SK-N-SH treated with all-trans-retinoic acid at 6 μM for 48 hours (cell line): ENCODE measurements at regions not wholly inside any gene's neighbourhood (a gene's known extent, or its start where the extent isn't known, plus 50 kb on each side); places are given as distances from the start of the nearest gene placed in this dataset.
"Not testable (repeated sequence)": the region's sequence is repeated elsewhere in the genome, so short reads cannot be mapped to it uniquely, and the experiment has no call there.

Source experiments
- ATAC-seq: fragments of 200-7000 bp; cut with Tn5 transposase; 3 replicates; pipeline ENCODE4 v1.9.1; 2020; ENCODE audit warnings: mild to moderate bottlenecking, moderate library complexity
- ARNTL ChIP-seq: fragments of 450-650 bp; formaldehyde crosslinking; IDR thresholded peaks from 2 replicates; pipeline ENCODE4 v1.5.0; 2020; ENCODE audit warnings: low read depth, mild to moderate bottlenecking, moderate library complexity, borderline replicate concordance
- BACH2 ChIP-seq: fragments of 250-450 bp; sonication (Bioruptor Pico); IDR thresholded peaks from 2 replicates; pipeline ENCODE4 v1.9.0; 2021; ENCODE audit warnings: mild to moderate bottlenecking, borderline replicate concordance
- CSDC2 ChIP-seq: fragments of 250-450 bp; sonication (Bioruptor Pico); IDR thresholded peaks from 2 replicates; pipeline ENCODE4 v1.5.0; 2020; ENCODE audit warnings: mild to moderate bottlenecking, moderate library complexity
- ESRRG ChIP-seq: fragments of 250-450 bp; sonication (Bioruptor Pico); IDR thresholded peaks from 2 replicates; pipeline ENCODE4 v1.6.1; 2021; ENCODE audit warnings: mild to moderate bottlenecking
- GLIS3 ChIP-seq: fragments of 250-450 bp; sonication (Bioruptor Pico); IDR thresholded peaks from 2 replicates; pipeline ENCODE4 v1.5.0; 2020; ENCODE audit warnings: mild to moderate bottlenecking, moderate library complexity
- OSR1 ChIP-seq: fragments of 250-450 bp; sonication (Bioruptor Pico); IDR thresholded peaks from 2 replicates; pipeline ENCODE4 v1.8.0; 2022; ENCODE audit warnings: moderate library complexity, mild to moderate bottlenecking, inconsistent platforms
- SNAI2 ChIP-seq: fragments of 250-450 bp; sonication (Bioruptor Pico); IDR thresholded peaks from 2 replicates; pipeline ENCODE4 v1.5.0; 2020; ENCODE audit warnings: mild to moderate bottlenecking, moderate library complexity
- TCF4 ChIP-seq: fragments of 250-450 bp; sonication (Bioruptor Pico); IDR thresholded peaks from 2 replicates; pipeline ENCODE4 v1.8.0; 2021; ENCODE audit warnings: mild to moderate bottlenecking, moderate library complexity, borderline replicate concordance
- TOX ChIP-seq: fragments of 250-450 bp; sonication (Bioruptor Pico); IDR thresholded peaks from 2 replicates; pipeline ENCODE4 v1.8.0; 2021; ENCODE audit warnings: mild to moderate bottlenecking, moderate library complexity, borderline replicate concordance
- ZFP3 ChIP-seq: fragments of 250-450 bp; sonication (Bioruptor Pico); IDR thresholded peaks from 2 replicates; pipeline ENCODE4 v1.5.0; 2020; ENCODE audit warnings: mild to moderate bottlenecking, moderate library complexity
- ZFP30 ChIP-seq: fragments of 450-650 bp; formaldehyde crosslinking; IDR thresholded peaks from 2 replicates; pipeline ENCODE4 v1.5.0; 2022; ENCODE audit warnings: mild to moderate bottlenecking, moderate library complexity
- ZNF565 ChIP-seq: fragments of 450-650 bp; formaldehyde crosslinking; conservative IDR thresholded peaks from 2 replicates; pipeline ENCODE4 v1.5.0; 2020; ENCODE audit warnings: low read depth, mild to moderate bottlenecking, moderate library complexity
- ZNF70 ChIP-seq: fragments of 450-650 bp; formaldehyde crosslinking; IDR thresholded peaks from 2 replicates; pipeline ENCODE4 v1.5.0; 2020; ENCODE audit warnings: mild to moderate bottlenecking, moderate library complexity
- ZNF8 ChIP-seq: fragments of 450-650 bp; formaldehyde crosslinking; IDR thresholded peaks from 2 replicates; pipeline ENCODE4 v1.5.0; 2020; ENCODE audit warnings: mild to moderate bottlenecking, moderate library complexity
- TF ChIP-seq, protein P1 (sequence below): fragments of 250-450 bp; sonication (Bioruptor Pico); IDR thresholded peaks from 2 replicates; pipeline ENCODE4 v1.5.1; 2020; ENCODE audit warnings: low read depth, mild to moderate bottlenecking, moderate library complexity
- TF ChIP-seq, protein P2 (sequence below): fragments of 250-450 bp; sonication (Bioruptor Pico); IDR thresholded peaks from 2 replicates; pipeline ENCODE4 v1.5.0; 2020; ENCODE audit warnings: mild to moderate bottlenecking, moderate library complexity
- TF ChIP-seq, protein P3 (sequence below): fragments of 250-450 bp; sonication (Bioruptor Pico); IDR thresholded peaks from 2 replicates; pipeline ENCODE4 v1.8.0; 2021; ENCODE audit warnings: low read depth, mild to moderate bottlenecking, moderate library complexity, borderline replicate concordance
- TF ChIP-seq, protein P4 (sequence below): fragments of 250-450 bp; sonication (Bioruptor Pico); IDR thresholded peaks from 2 replicates; pipeline ENCODE4 v1.8.0; 2020; ENCODE audit warnings: mild to moderate bottlenecking, moderate library complexity, borderline replicate concordance
- TF ChIP-seq, protein P5 (sequence below): fragments of 250-450 bp; sonication (Bioruptor Pico); IDR thresholded peaks from 2 replicates; pipeline ENCODE4 v1.5.1; 2021; ENCODE audit warnings: mild to moderate bottlenecking, moderate library complexity

DNA sequence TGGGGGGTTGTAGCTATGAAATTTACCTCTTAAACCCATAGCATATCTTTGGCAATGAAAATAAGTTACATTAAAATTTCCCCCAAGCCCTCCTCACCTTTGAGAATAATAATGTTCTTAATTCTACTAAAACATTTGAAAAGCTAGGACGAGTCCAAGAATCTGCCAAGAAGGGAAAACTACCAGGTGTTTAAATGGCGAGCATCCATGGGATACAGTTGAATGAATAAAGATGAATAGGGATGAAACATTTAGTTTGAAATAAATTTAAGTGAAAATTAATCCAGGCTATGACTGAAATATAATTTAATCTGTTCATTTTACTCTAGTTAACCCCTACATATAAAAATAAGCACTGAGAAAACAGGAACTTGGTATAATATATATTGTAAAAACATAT lies 536.7 kb downstream of the FLRT2 start:
- TF ChIP-seq, protein P1, sequence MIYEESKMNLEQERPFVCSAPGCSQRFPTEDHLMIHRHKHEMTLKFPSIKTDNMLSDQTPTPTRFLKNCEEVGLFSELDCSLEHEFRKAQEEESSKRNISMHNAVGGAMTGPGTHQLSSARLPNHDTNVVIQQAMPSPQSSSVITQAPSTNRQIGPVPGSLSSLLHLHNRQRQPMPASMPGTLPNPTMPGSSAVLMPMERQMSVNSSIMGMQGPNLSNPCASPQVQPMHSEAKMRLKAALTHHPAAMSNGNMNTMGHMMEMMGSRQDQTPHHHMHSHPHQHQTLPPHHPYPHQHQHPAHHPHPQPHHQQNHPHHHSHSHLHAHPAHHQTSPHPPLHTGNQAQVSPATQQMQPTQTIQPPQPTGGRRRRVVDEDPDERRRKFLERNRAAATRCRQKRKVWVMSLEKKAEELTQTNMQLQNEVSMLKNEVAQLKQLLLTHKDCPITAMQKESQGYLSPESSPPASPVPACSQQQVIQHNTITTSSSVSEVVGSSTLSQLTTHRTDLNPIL (CRISPR knock-in tag), result no peak
- TF ChIP-seq ZNF70 (CRISPR knock-in tag) (no peak), SNAI2 (CRISPR knock-in tag) (no peak), ESRRG (CRISPR knock-in tag) (no peak), OSR1 (CRISPR knock-in tag) (no peak)
- no peak for ATAC-seq

DNA sequence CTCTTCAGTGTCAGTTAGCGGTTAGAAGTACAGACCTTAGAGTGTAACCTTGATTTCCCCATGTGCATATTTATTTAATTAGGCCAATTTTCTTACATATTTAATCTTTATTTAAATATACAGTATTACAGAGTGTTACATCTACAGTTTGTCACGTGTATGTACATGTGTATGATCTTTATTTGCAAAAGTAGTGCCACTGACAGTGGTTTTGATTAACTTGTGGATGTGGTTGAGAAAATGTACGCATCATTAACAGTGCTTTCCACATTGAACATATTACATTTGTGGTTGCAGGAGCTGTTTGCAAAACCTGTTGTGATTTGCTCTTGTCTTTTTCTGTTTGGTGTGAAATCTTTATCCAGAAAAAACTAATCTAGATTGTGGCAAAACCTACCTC lies 535.5 kb downstream of the FLRT2 start:
- ATAC-seq, result no peak
- TF ChIP-seq, protein P2, sequence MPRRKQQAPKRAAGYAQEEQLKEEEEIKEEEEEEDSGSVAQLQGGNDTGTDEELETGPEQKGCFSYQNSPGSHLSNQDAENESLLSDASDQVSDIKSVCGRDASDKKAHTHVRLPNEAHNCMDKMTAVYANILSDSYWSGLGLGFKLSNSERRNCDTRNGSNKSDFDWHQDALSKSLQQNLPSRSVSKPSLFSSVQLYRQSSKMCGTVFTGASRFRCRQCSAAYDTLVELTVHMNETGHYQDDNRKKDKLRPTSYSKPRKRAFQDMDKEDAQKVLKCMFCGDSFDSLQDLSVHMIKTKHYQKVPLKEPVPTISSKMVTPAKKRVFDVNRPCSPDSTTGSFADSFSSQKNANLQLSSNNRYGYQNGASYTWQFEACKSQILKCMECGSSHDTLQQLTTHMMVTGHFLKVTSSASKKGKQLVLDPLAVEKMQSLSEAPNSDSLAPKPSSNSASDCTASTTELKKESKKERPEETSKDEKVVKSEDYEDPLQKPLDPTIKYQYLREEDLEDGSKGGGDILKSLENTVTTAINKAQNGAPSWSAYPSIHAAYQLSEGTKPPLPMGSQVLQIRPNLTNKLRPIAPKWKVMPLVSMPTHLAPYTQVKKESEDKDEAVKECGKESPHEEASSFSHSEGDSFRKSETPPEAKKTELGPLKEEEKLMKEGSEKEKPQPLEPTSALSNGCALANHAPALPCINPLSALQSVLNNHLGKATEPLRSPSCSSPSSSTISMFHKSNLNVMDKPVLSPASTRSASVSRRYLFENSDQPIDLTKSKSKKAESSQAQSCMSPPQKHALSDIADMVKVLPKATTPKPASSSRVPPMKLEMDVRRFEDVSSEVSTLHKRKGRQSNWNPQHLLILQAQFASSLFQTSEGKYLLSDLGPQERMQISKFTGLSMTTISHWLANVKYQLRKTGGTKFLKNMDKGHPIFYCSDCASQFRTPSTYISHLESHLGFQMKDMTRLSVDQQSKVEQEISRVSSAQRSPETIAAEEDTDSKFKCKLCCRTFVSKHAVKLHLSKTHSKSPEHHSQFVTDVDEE (CRISPR knock-in tag), result no peak
- no peak for TF ChIP-seq ARNTL (CRISPR knock-in tag)
- TF ChIP-seq TCF4 (CRISPR knock-in tag), result no peak
- TF ChIP-seq TOX, result no peak
- TF ChIP-seq BACH2 (CRISPR knock-in tag), result no peak

DNA sequence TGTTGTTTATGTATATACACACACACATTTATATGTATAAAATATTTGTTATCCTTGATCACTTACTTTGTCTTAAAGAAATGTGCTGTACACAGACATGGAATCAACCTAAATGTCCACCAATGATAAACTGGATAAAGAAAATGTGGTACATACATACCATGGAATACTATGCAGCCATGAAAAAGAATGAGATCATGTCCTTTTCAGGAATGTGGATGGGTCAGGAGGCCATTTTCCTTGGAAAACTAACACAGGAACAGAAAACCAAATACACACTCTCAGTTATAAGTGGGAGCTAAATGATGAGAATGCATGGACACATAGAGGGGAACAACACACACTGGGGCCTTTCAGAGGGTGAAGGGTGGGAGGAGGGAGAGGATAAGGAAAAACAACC lies 534.7 kb downstream of the FLRT2 start:
- not testable (repeated sequence) for ATAC-seq

DNA sequence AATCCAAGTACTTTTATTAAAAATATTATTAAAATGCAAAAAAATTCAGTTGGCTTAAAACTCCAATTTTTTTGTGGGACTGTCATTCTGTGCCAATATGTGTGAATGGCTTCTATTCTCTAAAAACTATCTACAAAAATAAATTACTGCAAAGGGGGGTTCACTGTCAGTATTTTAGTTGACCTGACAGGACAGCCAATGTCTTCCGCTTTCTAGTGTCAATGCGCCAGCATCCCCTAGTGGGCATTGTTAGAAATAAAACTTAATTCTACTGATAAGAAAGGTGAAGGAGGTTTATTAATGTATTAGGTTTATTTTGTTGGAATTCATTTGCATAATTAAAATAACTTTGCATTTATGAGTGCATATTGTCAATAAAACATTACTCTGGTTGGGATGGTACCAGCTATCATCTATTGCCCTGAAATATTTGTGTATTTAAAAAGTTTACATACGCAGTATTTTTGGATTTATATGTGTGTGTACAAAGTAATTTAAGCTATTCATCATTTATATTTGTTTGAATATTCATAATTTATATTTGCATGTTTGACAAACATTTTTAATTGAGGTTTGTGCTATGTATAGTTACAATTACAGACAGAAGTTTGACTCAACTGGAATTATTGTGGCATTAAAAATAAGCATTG lies 527.2 kb downstream of the FLRT2 start:
- ATAC-seq, result peak; percentile 42; the same call in 1 of the 3 replicates
- no peak for TF ChIP-seq ZNF70 (CRISPR knock-in tag)
- TF ChIP-seq, protein P3, sequence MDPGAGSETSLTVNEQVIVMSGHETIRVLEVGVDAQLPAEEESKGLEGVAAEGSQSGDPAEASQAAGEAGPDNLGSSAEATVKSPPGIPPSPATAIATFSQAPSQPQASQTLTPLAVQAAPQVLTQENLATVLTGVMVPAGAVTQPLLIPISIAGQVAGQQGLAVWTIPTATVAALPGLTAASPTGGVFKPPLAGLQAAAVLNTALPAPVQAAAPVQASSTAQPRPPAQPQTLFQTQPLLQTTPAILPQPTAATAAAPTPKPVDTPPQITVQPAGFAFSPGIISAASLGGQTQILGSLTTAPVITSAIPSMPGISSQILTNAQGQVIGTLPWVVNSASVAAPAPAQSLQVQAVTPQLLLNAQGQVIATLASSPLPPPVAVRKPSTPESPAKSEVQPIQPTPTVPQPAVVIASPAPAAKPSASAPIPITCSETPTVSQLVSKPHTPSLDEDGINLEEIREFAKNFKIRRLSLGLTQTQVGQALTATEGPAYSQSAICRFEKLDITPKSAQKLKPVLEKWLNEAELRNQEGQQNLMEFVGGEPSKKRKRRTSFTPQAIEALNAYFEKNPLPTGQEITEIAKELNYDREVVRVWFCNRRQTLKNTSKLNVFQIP, result no peak
- TF ChIP-seq, protein P2 (CRISPR knock-in tag), result no peak
- TF ChIP-seq TCF4 (CRISPR knock-in tag), result no peak
- no peak for TF ChIP-seq ZNF8 (CRISPR knock-in tag)
- TF ChIP-seq, protein P1 (CRISPR knock-in tag), result no peak
- TF ChIP-seq ZFP30 (CRISPR knock-in tag), result no peak
- TF ChIP-seq, protein P4, sequence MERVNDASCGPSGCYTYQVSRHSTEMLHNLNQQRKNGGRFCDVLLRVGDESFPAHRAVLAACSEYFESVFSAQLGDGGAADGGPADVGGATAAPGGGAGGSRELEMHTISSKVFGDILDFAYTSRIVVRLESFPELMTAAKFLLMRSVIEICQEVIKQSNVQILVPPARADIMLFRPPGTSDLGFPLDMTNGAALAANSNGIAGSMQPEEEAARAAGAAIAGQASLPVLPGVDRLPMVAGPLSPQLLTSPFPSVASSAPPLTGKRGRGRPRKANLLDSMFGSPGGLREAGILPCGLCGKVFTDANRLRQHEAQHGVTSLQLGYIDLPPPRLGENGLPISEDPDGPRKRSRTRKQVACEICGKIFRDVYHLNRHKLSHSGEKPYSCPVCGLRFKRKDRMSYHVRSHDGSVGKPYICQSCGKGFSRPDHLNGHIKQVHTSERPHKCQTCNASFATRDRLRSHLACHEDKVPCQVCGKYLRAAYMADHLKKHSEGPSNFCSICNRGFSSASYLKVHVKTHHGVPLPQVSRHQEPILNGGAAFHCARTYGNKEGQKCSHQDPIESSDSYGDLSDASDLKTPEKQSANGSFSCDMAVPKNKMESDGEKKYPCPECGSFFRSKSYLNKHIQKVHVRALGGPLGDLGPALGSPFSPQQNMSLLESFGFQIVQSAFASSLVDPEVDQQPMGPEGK (CRISPR knock-in tag), result no peak
- no peak for TF ChIP-seq ZFP3 (CRISPR knock-in tag)
- TF ChIP-seq ZNF565 (CRISPR knock-in tag), result no peak
- no peak for TF ChIP-seq BACH2 (CRISPR knock-in tag)
- TF ChIP-seq ESRRG (CRISPR knock-in tag), result no peak
- no peak for TF ChIP-seq ARNTL (CRISPR knock-in tag)
- no peak for TF ChIP-seq CSDC2
- TF ChIP-seq, protein P5, sequence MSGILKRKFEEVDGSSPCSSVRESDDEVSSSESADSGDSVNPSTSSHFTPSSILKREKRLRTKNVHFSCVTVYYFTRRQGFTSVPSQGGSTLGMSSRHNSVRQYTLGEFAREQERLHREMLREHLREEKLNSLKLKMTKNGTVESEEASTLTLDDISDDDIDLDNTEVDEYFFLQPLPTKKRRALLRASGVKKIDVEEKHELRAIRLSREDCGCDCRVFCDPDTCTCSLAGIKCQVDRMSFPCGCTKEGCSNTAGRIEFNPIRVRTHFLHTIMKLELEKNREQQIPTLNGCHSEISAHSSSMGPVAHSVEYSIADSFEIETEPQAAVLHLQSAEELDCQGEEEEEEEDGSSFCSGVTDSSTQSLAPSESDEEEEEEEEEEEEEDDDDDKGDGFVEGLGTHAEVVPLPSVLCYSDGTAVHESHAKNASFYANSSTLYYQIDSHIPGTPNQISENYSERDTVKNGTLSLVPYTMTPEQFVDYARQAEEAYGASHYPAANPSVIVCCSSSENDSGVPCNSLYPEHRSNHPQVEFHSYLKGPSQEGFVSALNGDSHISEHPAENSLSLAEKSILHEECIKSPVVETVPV (CRISPR knock-in tag), result no peak
- no peak for TF ChIP-seq GLIS3 (CRISPR knock-in tag)
- no peak for TF ChIP-seq OSR1 (CRISPR knock-in tag)
